ENCODE measurements at regions not wholly inside any gene's neighbourhood (a gene's known extent, or its start where the extent isn't known, plus 50 kb on each side); places are given as distances from the start of the nearest gene placed in this dataset.

DNA sequence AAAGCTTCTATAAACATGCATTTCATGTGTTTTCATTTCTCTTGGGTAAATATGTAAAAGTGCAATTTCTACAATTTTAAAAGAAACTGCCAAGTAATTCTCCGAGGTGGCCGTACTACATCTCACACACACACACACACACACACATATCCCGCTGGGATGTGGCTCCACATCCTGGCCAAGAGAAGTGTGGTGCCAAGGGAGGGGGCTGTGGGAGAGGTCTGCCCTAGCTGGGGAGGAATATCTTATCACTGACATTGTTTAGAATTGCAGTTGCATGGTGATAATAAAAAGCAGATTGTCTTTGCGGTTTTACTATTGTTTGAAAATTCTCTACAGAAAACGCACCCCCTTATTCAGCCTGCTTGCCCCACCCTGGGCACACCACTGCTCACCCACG, 558.4 kb downstream of the BNC2 start:
- no peak for TF ChIP-seq ZFX (IDR thresholded peaks at IDR 0.05; ENCODE audit: borderline replicate concordance)
- TF ChIP-seq, protein P1, sequence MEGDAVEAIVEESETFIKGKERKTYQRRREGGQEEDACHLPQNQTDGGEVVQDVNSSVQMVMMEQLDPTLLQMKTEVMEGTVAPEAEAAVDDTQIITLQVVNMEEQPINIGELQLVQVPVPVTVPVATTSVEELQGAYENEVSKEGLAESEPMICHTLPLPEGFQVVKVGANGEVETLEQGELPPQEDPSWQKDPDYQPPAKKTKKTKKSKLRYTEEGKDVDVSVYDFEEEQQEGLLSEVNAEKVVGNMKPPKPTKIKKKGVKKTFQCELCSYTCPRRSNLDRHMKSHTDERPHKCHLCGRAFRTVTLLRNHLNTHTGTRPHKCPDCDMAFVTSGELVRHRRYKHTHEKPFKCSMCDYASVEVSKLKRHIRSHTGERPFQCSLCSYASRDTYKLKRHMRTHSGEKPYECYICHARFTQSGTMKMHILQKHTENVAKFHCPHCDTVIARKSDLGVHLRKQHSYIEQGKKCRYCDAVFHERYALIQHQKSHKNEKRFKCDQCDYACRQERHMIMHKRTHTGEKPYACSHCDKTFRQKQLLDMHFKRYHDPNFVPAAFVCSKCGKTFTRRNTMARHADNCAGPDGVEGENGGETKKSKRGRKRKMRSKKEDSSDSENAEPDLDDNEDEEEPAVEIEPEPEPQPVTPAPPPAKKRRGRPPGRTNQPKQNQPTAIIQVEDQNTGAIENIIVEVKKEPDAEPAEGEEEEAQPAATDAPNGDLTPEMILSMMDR (IDR thresholded peaks at IDR 0.05) = no peak
- no peak overlapping the region for H3K27ac ChIP-seq

DNA sequence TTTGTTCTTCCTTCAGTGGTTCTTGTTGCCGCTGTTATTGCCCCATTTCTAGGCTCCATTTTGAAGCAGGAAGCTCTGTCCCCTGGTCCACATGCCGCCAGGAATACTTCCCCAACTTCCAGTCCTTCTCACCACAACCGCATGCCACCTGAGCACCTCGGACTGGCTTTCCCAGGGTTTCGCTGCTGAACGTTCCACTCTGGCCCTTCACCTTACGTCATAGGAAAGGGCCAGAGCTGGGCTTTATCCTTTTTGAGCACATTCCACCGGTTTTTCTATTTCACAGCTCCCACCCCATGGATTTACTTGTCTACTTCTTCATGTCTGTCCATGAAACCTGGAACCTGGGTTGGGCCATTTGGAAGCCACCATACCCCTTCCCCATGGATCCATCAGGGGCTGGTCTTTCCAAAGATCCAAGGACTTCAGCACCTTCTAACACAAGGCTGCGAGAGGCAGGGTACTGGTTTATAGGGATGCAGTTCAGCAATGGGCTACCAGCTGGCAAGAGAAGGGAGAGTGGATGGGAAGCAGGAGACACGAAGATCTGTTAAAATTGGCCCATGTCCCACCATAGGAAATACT, 557.4 kb downstream of the BNC2 start:
- no peak for TF ChIP-seq ZFX (IDR thresholded peaks at IDR 0.05; ENCODE audit: borderline replicate concordance)
- TF ChIP-seq, protein P1 (IDR thresholded peaks at IDR 0.05) = no peak
- H3K27ac ChIP-seq = no peak overlapping the region

- TF ChIP-seq, protein P1 (IDR thresholded peaks at IDR 0.05) = no peak
- TF ChIP-seq ZFX (IDR thresholded peaks at IDR 0.05; ENCODE audit: borderline replicate concordance) = no peak
- H3K27ac ChIP-seq = no peak overlapping the region
Measured at GRCh38 chr9:16314476-16314875, 556.0 kb downstream of the BNC2 start.

GRCh38 chr9:16315720-16316119, 554.8 kb downstream of the BNC2 start:
- no peak overlapping the region for H3K27ac ChIP-seq
- TF ChIP-seq, protein P1 (IDR thresholded peaks at IDR 0.05) = no peak
- no peak for TF ChIP-seq ZFX (IDR thresholded peaks at IDR 0.05; ENCODE audit: borderline replicate concordance)

GRCh38 chr9:16316456-16316855, 554.0 kb downstream of the BNC2 start:
- H3K27ac ChIP-seq = no peak overlapping the region
- no peak for TF ChIP-seq ZFX (IDR thresholded peaks at IDR 0.05; ENCODE audit: borderline replicate concordance)
- TF ChIP-seq, protein P1 (IDR thresholded peaks at IDR 0.05) = no peak

- TF ChIP-seq, protein P1 (IDR thresholded peaks at IDR 0.05) = no peak
- no peak for TF ChIP-seq ZFX (IDR thresholded peaks at IDR 0.05; ENCODE audit: borderline replicate concordance)
- no peak overlapping the region for H3K27ac ChIP-seq
Measured at GRCh38 chr9:16316911-16317817, 553.3 kb downstream of the BNC2 start.

GRCh38 chr9:16318516-16319060, 551.9 kb downstream of the BNC2 start:
- no peak for TF ChIP-seq ZFX (IDR thresholded peaks at IDR 0.05; ENCODE audit: borderline replicate concordance)
- TF ChIP-seq, protein P1 (IDR thresholded peaks at IDR 0.05) = no peak

More at GRCh38 chr9:16318516-16319060, 551.9 kb downstream of the BNC2 start:
- no peak overlapping the region for H3K27ac ChIP-seq

All from 22Rv1 (cell line).